Effector CD8-positive, alpha-beta T cell (primary cell): ENCODE measurements at regions not wholly inside any gene's neighbourhood (a gene's known extent, or its start where the extent isn't known, plus 50 kb on each side); places are given as distances from the start of the nearest gene placed in this dataset.
"Not testable (repeated sequence)": the region's sequence is repeated elsewhere in the genome, so short reads cannot be mapped to it uniquely, and the experiment has no call there.

Experiments used
- DNase-seq: peaks from one replicate; lab custom pipeline; 2025; lab: John Stamatoyannopoulos, UW

- no peak for DNase-seq
These were observed 437.4 kb downstream of the MIAT start for GRCh38 chr22:27094633-27095308.

GRCh38 chr22:27097506-27097905 lies 440.1 kb downstream of the MIAT start:
- DNase-seq: no peak

GRCh38 chr22:27097933-27098332 lies 440.5 kb downstream of the MIAT start:
- DNase-seq: no peak

- DNase-seq: no peak
These were observed 442.7 kb downstream of the MIAT start for GRCh38 chr22:27099946-27100722.

- no peak for DNase-seq
These were observed 443.4 kb downstream of the MIAT start for GRCh38 chr22:27100789-27101188.

- DNase-seq: no peak
These were observed 443.9 kb downstream of the MIAT start for GRCh38 chr22:27101288-27101687.

- DNase-seq: no peak
These were observed 447.1 kb downstream of the MIAT start for GRCh38 chr22:27104449-27104848.

GRCh38 chr22:27105142-27106025 lies 448.0 kb downstream of the MIAT start:
- DNase-seq: no peak

- DNase-seq: no peak
These were observed 449.6 kb downstream of the MIAT start for GRCh38 chr22:27106985-27107384.

GRCh38 chr22:27107386-27107785 lies 450.0 kb downstream of the MIAT start:
- DNase-seq: no peak

GRCh38 chr22:27107824-27108223 lies 450.4 kb downstream of the MIAT start:
- no peak for DNase-seq

GRCh38 chr22:27108425-27109114 lies 451.2 kb downstream of the MIAT start:
- DNase-seq: no peak

- not testable (repeated sequence) for DNase-seq
These were observed 452.0 kb downstream of the MIAT start for GRCh38 chr22:27109406-27109805.

GRCh38 chr22:27110665-27111451 lies 453.5 kb downstream of the MIAT start:
- DNase-seq: no peak

GRCh38 chr22:27111796-27112672 lies 454.6 kb downstream of the MIAT start:
- DNase-seq: no peak

- no peak for DNase-seq
These were observed 455.8 kb downstream of the MIAT start for GRCh38 chr22:27113211-27113635.

GRCh38 chr22:27113641-27114040 lies 456.3 kb downstream of the MIAT start:
- no peak for DNase-seq

GRCh38 chr22:27114186-27114585 lies 456.8 kb downstream of the MIAT start:
- no peak for DNase-seq

GRCh38 chr22:27115410-27115809 lies 458.0 kb downstream of the MIAT start:
- DNase-seq: no peak

- DNase-seq: no peak
These were observed 458.4 kb downstream of the MIAT start for GRCh38 chr22:27115816-27116256.
